Subcutaneous abdominal adipose tissue (tissue), 5 donors: ENCODE measurements at regions not wholly inside any gene's neighbourhood (a gene's known extent, or its start where the extent isn't known, plus 50 kb on each side); places are given as distances from the start of the nearest gene placed in this dataset.

Experiments used
- H3K27ac ChIP-seq: one replicate; pipeline ENCODE4 v1.7.0; 2013; ENCODE audit warnings: low read depth, mild to moderate bottlenecking, inconsistent platforms, low read length, moderate library complexity
- H3K27me3 ChIP-seq, 5 donors: one replicate each; pipeline ENCODE4 v1.7.0; 2013; ENCODE audit warnings: low read length in 5 of 5, inconsistent platforms in 1 of 5; ENCODE audit not compliant: control insufficient read depth in 5 of 5, insufficient read depth in 4 of 5
- H3K36me3 ChIP-seq, 5 donors: one replicate each; pipeline ENCODE4 v1.7.0; 2013; ENCODE audit warnings: low read length in 5 of 5; ENCODE audit not compliant: control insufficient read depth in 5 of 5, insufficient read depth in 5 of 5
- H3K4me1 ChIP-seq, 5 donors: one replicate each; pipeline ENCODE4 v1.7.0; 2013; ENCODE audit warnings: low read length in 5 of 5, mild to moderate bottlenecking in 3 of 5, moderate library complexity in 1 of 5; ENCODE audit not compliant: control insufficient read depth in 5 of 5, insufficient read depth in 5 of 5
- H3K4me3 ChIP-seq, 5 donors: one replicate each; pipeline ENCODE4 v1.7.0; 2013; ENCODE audit warnings: low read length in 5 of 5, low read depth in 1 of 5
- H3K9ac ChIP-seq, 5 donors: one replicate each; pipeline ENCODE4 v1.7.0; 2013; ENCODE audit warnings: low read length in 5 of 5, mild to moderate bottlenecking in 4 of 5, moderate library complexity in 3 of 5
- H3K9me3 ChIP-seq, 5 donors: one replicate each; pipeline ENCODE4 v1.7.0; 2013; ENCODE audit warnings: low read length in 5 of 5; ENCODE audit not compliant: control insufficient read depth in 5 of 5
- donor health status: healthy.
- donor health status: healthy.
- donor health status: healthy.
- donor health status: healthy.
- donor health status: healthy.

DNA sequence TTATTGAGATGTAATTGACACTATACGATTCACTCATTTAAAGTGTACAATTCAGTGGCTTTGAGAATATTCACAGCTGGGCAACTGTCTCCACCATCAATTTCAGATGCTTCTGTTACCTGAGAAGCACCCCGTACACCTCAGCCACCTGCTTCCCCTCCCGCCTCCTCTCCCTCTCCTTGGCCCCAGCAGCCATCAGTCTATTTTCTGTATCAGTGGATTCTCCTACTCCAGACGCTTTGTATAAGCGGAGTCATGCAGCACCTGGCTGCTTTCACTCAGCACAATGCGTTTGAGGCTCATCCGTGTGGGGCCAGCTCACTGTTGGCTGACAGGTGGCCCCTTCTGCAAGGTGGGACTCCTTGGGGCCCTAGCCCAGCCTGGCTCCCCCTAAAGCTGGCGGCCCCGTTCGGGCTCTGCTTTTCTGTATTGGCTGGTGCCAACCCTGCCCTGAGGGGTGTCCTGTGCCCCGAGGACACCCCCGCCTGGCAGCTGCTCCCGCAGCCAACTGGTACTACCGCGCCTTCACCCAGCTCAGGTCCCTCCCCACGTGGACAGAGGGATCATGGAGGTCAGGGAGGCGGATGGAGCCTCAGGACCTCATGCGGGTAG, 124.4 kb upstream of the COL5A1 start:
- Histone ChIP-seq H3K27me3 (no peaks in the 10 kb centered on the region), H3K36me3 (no peaks in the 10 kb centered on the region), H3K9me3 (peaks cover 0 to 10% (median 7%) of the 10 kb centered on the region in 5 donors), H3K27ac (no peak overlapping the region), H3K4me1 (peaks cover 0 to 12% (median 0%) of the 10 kb centered on the region in 5 donors), H3K4me3 (no peak overlapping the region), H3K9ac (no peak overlapping the region)

DNA sequence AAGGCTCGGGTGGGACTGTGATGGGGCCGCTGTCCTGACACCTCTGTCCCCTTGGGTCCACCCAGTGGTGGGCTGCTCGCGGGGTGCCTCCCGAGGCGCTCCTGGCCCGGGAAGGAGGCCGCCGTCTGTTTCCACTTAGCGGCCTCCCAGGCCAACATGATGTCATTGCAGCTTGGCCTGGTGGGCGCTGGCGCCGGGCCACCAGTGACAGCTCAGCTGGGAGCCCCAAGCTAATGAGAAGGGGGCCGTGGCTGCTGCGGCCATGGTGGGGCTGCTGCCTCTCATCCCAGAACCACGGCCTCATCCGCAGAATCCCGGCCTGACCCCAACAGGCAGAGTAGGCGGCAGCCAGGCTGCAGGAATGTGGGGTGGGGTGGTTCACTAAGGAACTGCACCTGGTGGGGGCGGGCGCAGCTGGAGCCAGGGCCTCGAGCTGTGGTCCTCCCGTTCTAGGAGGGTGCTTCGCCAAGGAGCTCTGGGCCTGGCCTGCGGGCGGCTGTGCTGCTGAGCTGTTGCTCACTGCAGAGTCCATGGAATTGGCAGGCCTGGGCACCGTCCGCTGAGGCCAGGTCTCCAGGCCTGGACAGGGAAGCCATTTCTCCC, 123.5 kb upstream of the COL5A1 start:
- peaks cover 0 to 3% (median 0%) of the 10 kb centered on the region in 5 donors for H3K27me3 ChIP-seq
- no peak overlapping the region for H3K4me3 ChIP-seq
- no peak overlapping the region for H3K27ac ChIP-seq
- H3K4me1 ChIP-seq = peaks cover 0 to 12% (median 0%) of the 10 kb centered on the region in 5 donors
- peaks cover 0 to 10% (median 7%) of the 10 kb centered on the region in 5 donors for H3K9me3 ChIP-seq
- no peak overlapping the region for H3K9ac ChIP-seq
- no peaks in the 10 kb centered on the region for H3K36me3 ChIP-seq

DNA sequence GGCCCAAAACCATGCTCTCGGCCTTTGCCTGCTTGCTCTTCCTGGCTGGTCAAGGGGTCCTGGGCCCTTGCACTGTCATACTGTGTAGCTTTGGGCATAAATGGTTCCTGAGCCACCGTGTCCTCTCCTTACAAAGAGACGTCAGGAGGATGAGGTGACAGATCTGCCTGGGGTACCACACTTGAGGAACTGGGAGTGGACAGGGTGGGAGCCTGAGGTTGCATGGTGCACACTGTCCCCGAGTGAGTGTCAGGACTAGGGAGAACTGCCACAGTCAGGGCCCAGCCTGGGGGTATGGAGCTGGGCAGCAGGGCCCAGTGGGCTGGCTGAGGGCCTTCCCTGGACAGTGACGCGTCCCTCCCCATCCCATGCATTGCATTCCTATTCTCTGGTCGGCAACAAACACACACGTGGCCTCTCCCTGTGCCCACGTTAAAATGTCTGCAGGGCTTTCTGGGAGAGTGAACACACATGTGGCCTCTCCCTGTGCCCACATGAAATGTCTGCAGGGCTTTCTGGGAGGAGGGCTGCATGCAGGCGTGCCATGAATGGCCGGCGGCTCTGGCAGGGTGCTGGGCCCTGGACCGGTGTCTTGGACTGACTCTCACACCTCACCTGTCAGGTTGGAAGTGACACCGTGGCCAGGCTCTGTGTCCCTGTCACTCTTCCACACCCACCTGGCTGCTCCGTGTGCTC, 122.1 kb upstream of the COL5A1 start:
- H3K9me3 ChIP-seq = peaks cover 0 to 8% (median 7%) of the 10 kb centered on the region in 5 donors
- peaks cover 0 to 3% (median 0%) of the 10 kb centered on the region in 5 donors for H3K27me3 ChIP-seq
- no peak overlapping the region for H3K27ac ChIP-seq
- peaks cover 0 to 12% (median 0%) of the 10 kb centered on the region in 5 donors for H3K4me1 ChIP-seq
- no peaks in the 10 kb centered on the region for H3K36me3 ChIP-seq
- H3K9ac ChIP-seq = no peak overlapping the region
- H3K4me3 ChIP-seq = no peak overlapping the region

DNA sequence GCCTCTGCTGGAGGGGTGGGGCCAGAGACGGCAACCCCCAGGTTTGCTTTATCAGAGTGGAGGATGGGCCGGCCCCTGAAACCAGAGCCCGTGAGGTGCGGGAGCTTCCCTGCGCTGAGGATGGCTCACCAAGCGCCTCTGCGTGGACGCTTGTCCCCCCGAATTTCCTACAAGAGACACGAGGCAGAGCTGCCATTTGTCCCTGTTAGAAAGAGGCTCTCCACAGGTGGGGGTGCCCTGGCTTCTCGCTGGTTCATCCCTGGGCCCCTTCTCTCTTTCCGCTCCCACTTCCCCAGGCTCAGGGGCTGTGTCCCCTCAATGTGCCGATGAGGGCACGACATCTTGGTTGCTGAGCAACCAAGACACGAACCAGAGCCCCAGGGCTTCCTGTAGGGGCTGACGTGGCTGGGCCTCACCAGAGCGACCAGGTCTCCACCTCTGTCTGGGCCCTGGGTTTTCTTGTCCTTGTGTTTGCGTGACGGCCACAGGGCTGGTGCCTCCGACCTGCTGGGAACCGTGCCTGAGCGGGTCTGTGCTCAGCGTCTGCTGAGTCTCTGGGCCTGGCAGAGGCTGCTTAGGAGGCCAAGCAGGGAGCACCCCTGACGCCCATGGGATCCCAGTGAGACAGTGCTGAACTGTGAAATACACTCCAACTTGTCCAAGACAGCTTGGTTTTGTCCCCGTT, 119.6 kb upstream of the COL5A1 start:
- peaks cover 0 to 23% (median 10%) of the 10 kb centered on the region in 5 donors for H3K27me3 ChIP-seq
- H3K27ac ChIP-seq = no peak overlapping the region

DNA sequence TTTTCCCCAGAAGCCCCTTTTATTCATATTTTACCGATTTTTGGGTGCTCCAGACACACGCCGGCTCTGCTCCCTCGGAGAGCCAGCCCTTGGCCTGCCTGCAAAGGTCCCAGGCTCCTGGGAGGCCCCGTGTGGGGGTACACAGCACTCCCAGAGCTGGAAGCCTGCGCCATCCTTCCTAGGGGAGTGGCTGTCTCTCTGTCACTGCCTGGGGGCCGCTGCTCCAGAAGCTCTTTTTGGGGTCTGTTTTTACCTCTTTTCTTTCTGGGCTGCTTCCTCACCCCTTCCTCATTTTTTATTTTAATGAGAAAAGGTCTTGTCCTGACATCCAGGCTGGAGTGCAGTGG, 119.1 kb upstream of the COL5A1 start:
- Histone ChIP-seq H3K4me3 (no peak overlapping the region), H3K9ac (no peak overlapping the region), H3K9me3 (peaks cover 0 to 8% (median 7%) of the 10 kb centered on the region in 5 donors)

More for the DNA sequence above, 119.6 kb upstream of the COL5A1 start:
- no peak overlapping the region for H3K9ac ChIP-seq
- peaks cover 0 to 8% (median 7%) of the 10 kb centered on the region in 5 donors for H3K9me3 ChIP-seq
- H3K4me3 ChIP-seq = no peak overlapping the region
- peaks cover 0 to 22% (median 4%) of the 10 kb centered on the region in 5 donors for H3K4me1 ChIP-seq
- H3K36me3 ChIP-seq = no peaks in the 10 kb centered on the region

DNA sequence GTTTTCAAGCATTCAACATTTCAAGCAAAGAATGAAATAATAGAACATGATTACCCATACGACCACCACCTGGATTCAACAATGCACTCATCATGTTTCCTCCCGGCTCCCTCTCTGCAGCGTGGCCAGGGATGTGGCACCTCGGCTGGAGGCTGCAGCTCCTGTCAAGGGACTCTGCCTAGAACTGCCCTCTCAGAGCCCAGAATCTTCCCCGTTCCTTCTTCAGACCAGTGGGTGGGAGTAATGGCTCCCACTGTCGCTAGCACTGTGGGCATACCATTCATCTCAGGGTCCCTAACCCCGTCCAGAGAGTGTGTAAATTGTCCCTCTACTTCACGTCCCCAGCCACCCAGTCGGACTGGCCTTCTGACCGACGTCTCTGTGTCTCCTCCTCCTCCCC, 118.6 kb upstream of the COL5A1 start:
- Histone ChIP-seq H3K9ac (no peak overlapping the region), H3K4me3 (no peak overlapping the region), H3K4me1 (peaks cover 0 to 16% (median 4%) of the 10 kb centered on the region in 5 donors), H3K9me3 (peaks cover 0 to 8% (median 7%) of the 10 kb centered on the region in 5 donors), H3K36me3 (no peaks in the 10 kb centered on the region), H3K27me3 (peaks cover 5 to 26% (median 10%) of the 10 kb centered on the region in 5 donors), H3K27ac (no peak overlapping the region)

More for the DNA sequence above, 119.1 kb upstream of the COL5A1 start:
- Histone ChIP-seq H3K27ac (no peak overlapping the region), H3K4me1 (peaks cover 0 to 21% (median 4%) of the 10 kb centered on the region in 5 donors), H3K27me3 (peaks cover 2 to 26% (median 10%) of the 10 kb centered on the region in 5 donors), H3K36me3 (no peaks in the 10 kb centered on the region)

DNA sequence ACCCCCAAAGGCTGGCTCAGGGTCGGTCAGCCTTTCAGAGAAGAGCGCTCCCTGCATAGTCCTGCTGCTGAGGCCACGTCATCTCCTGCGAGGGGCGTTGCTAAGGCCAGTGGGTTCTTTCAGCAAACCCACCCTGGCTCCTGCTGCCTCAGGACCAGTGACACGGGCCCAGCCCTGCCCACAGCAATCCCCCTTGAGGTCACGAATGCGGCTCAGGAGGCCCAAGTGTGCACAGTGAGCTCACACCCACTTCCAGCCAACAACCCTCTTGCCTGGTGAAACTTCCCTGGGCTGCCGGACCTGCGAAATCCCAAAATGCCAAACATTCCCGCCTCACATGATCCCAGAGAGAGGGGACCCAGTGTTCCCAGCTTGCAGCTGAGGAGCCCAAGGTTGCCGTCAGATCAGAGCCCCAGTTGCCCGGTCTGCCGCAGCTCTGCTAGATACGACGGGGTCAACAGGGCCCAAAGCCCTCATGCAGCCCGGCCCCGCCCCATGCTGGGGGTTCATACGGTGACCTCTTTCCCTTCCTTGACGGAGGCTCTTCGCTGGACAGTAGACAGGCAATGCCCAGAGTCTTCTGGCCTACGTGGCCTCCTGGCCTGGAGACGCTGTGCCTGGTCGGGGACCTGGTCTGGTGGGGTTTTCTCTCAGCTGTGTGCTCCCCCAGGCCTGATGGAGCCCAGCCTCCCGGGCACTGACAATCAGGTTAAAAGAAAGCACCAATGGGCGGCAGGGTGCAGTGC, 116.4 kb upstream of the COL5A1 start:
- Histone ChIP-seq H3K9me3 (peaks cover 2 to 10% (median 7%) of the 10 kb centered on the region in 5 donors), H3K4me3 (peak overlapping the region in 1 of 5 donors; percentile 11), H3K9ac (no peak overlapping the region), H3K4me1 (peaks cover 0 to 10% (median 4%) of the 10 kb centered on the region in 5 donors), H3K36me3 (no peaks in the 10 kb centered on the region), H3K27me3 (peaks cover 5 to 26% (median 10%) of the 10 kb centered on the region in 5 donors), H3K27ac (no peak overlapping the region)

DNA sequence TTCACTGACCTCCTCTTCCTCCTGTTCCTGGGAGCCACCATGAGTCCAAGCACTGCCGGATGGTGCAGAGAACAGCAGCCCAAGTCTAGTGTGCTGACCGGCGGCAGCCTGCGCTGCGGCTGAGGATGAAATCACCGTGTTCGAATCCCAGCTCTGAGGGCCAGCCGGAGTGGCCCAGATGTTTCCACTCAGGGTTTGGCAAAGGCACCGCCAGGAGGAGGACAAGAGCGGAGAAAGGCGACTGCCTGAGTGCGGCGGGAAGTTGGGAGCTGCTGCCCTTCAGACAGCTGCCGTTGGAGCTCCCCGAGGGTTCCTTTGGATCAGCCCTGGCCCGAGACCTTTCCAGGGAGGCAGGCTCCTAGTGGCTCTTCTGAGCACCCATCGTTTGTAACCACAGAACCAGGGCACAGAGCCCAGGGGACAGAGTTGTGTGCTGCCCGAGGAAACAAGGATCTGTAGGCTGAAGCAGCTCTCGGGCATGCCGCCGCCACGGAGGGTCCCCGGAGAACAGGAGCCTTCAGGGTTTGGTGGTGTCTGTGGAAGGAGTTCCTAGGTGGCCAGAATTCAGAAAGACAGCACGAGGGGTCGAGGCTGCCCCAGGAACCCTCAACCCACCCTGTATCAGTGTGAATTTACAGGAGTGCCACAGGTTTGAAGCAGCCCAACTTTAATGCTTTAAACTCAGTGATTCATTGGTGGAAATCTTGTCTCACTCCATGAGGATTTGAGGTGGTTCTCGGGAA, 115.6 kb upstream of the COL5A1 start:
- Histone ChIP-seq H3K36me3 (no peaks in the 10 kb centered on the region), H3K9me3 (peaks cover 7 to 12% (median 10%) of the 10 kb centered on the region in 5 donors), H3K9ac (no peak overlapping the region), H3K27me3 (peaks cover 5 to 26% (median 10%) of the 10 kb centered on the region in 5 donors), H3K4me3 (peak overlapping the region in 1 of 5 donors; percentile 19), H3K4me1 (peaks cover 0 to 10% (median 4%) of the 10 kb centered on the region in 5 donors), H3K27ac (peak overlapping the region; percentile 41)
